NCI-H2107 treated with DMSO at 0.1 percent for 48 hours (cell line): ENCODE measurements at regions not wholly inside any gene's neighbourhood (a gene's known extent, or its start where the extent isn't known, plus 50 kb on each side); places are given as distances from the start of the nearest gene placed in this dataset.
"Not testable (repeated sequence)": the region's sequence is repeated elsewhere in the genome, so short reads cannot be mapped to it uniquely, and the experiment has no call there.

ENCODE experiments used
- DNase-seq: peaks from one replicate; lab custom pipeline; 2025; ENCODE audit not compliant: unreplicated experiment; lab: John Stamatoyannopoulos, UW

DNA sequence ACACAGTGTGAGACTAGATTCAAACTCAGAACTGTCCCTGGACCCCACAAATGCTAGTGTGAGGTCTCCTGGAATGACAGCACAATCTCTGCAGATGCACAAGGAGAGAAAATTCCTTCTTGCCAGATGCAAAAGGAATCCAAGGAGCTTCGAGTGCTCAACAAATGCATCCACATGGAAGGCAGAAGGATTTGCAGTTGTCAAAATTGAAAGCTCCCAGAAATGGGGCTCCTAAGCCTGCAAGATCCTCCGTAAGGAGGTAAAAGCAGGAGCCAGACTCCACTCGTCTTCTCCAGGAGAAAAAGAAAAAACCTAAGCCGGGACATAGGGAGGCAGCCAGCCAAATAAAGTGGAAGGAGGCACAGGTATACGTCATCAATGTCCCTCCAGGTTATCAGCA lies 355.0 kb upstream of the KLHL29 start:
- no peak for DNase-seq

DNA sequence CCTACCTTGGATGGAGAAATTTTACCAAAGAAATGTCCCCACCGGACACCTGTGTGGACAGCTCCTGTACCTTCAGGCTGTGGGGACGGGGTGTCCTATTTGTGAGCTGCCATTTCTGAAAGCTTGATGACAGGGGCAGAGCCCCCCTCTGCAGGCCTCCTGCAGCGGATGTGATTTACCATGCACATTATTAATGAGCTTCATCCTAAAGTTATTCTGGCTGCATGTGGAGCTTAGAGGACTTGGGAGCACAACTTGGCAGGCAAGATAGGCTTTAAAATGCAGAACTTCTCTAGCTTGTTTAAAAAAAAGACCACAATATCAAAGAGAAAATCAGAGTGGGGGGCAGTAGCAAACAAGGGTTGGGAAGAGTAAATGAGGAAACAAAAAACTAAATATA lies 350.0 kb upstream of the KLHL29 start:
- DNase-seq: no peak

DNA sequence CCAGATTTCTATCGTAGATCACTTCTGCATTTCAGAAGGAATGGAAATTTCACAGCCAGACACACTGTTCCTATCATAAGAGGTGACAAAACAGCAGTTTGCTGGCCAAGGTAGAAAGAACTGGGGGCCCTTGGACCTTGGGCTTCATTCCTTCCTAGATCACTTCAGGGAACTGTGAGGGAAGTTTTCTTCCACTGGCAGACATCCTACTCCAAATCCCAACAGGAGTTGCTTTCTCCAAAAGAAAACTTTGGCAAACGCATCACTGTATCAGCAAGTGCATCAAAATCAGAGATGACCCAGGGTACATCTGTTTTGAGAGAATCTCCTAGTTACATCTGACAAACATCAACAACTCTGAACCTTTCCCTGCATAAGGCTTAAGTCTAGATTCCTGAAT lies 348.4 kb upstream of the KLHL29 start:
- DNase-seq: no peak

DNA sequence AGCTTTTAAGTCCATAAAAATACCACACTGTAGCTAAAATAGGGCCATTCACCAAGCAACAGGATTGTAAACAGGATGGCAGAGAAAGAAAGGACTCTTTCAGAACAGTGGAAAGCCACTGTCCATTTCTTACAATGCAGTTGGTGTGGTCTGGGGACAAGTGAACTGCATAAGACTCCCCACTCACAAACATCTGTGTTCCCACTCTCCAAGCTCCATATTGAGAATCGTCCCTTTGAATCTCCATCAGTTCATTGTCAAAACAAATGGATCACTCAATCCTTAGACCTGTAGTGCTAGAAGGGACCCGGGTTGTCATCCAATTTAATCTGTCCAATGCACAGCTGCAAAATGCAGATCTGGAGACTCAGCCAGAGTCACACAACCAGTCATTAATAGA lies 347.4 kb upstream of the KLHL29 start:
- no peak for DNase-seq

DNA sequence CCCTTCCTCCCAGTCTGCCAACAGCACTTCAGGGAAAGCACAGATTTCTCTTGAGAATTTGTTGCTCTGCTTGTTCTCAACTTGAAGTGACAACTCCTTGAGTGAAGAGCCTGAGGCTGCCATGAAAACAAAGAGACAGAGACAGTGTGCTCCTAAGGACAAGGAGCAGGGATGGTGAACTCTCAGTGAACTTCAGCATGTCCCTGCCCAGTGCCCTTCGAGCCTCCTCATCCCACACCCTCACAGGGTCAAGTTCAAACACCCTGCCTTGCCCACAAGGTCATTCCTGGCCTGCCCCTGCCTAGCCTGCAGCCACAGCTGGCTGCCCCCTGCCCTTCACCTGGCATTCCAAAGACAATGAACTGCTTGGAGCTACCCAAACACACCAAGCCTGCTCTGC lies 343.5 kb upstream of the KLHL29 start:
- DNase-seq: no peak

DNA sequence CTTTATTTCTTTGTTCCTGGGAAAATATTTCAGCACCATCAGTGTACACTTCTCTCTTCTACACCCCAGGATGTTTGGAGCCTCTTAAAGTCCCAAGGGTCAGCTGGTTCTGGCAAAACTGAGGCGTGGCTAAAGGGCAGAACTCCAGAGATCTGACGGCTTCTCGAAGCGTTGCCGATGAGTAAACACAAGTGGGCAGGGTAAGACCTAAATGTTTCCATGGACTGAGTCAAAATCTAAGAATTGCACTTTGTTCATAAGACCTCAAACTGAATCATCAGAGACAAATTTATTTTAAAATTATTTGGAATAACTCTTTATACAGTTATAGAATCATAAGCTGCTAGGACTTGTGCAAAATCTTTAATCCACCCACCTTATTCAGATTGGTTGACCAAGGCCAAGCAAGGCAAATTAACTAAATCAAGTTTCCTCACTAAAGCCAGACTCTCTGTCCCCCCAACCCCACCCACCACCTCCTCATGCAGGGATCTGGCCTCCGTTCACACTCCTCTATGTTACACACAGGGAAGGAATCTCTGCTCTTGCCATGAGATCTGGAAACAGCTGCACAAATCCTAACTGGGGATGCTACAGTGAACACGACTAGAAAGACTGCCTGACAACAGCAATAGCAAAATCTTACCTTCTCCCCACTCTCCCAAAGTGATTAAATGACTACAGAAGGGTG lies 342.6 kb upstream of the KLHL29 start:
- DNase-seq: no peak

DNA sequence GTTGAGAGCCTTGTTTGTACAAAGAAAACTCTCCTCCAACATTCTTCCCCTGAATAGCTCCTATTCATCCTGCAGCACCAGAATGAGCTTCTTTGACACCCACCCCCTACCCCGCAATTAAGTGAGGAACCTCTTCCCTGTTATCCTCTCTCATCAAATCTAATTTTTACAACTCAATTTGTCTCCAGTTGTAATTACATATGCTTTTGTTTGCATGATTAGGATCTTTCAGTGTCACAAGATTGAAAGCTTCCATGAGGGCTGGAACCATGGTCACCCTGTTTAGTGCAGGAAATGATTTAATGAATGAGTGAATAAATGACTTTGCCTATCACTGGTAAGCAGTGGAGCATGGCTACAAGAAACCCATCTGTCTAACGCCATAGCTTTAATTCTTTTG lies 334.6 kb upstream of the KLHL29 start:
- DNase-seq: no peak

DNA sequence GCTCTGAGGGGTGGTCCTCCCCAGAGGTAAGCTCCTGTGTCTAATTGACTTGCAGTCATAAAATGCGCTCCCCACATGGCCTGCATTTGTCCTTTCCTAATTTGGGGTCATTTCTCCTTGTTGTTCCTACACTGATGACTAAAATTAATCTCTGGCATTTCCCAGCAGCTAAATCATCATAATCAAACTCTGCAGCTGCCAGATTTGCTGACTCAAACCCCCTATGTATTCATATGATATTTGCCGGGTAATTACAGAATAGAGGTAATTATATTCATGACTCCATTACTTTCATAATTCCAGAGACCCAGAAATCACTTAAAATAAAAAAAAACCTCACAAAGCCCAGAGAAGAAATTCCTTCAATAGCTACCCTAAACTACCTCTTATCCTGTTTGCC lies 331.4 kb upstream of the KLHL29 start:
- DNase-seq: no peak

DNA sequence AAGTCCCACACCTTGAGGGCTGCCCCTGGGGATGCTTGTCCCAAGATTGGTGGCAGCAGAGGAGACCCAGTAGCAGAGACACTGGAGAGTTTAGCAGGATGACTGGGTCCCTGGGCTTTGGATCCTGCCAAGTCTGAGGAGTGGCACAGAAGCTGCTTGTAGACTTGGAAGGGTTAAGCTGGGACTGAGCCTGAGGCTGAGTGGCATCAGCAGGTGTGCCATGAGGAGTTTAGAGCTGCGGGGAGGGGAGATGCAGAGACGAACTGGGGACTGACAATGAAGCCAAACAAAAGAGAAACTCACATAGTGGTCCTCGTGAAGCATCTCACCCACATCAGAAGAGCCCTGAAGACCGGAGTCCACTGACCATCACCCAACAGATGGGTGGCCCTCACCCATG lies 329.7 kb upstream of the KLHL29 start:
- no peak for DNase-seq

DNA sequence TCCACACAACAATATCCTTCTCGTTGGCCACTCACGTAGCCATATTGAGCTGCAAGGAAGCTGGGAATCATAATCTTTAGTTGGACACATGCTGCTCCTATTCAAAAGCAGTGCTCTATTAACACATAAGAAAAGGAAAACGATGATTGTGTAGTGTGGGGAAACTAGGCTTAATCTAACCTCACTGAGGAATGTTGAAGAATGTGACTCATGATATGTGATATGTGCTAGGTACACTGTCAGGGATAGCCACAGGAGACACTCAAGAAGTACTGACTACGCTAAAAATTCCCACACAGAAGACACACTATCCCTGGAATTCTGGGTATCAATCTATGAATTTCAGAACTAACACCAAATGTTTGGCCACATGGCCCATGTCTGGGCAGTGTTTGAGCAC lies 328.1 kb upstream of the KLHL29 start:
- DNase-seq: not testable (repeated sequence)

DNA sequence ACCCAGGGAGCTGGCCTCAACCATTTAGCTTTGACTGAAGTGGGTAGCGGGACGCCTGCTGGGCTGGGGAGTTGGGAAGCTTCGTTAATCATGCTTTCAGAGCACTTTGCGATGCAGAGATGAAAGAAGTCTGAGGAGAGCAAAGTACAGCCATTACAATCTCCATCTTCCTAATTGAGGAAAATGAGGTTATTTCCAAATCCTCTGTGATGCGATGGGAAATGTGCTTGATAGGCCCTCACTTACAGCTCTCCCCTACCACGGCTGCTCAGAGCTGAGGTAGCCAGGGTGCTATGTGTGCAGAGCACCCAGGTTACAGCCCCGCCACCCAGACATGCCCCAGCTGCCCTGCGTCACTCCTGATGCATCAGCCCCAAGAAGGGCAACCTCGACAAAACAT lies 326.5 kb upstream of the KLHL29 start:
- no peak for DNase-seq

DNA sequence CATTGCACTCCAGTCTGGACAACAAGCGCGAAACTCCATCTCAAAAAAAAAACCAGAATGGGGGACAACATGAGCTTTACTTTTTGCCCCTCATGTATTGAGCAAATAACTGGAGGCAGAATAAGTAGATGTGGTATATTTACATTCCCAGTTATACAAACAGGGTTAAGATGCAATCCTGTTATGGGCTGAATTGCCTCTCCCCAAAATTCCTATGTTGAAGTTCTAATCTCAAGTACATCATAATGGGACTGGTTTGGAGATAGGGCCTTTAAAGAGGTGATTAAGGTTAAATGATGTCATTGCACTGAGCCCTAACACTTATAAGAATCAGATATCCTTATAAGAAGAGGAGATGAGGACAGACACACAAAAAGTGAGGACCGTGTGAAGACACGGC lies 319.8 kb upstream of the KLHL29 start:
- no peak for DNase-seq

DNA sequence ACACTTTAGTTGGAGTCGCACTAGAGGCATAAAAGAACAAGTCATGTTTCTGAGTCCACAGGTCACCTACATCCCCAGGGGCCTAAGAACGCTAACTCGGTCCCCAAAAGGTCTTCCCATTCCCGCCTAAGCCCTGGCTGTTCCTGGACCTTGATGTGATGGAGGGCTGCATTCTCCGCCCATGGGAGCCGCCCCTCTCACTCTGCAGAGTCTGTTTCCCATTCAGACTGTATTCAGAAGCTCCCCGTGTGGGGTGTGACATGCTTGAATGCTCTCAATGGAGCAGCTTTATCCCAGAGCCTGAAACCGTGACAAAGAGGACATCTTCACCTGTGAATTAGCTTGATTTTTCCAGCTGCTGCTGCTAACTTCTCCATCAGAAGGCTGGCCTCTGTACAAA lies 319.0 kb upstream of the KLHL29 start:
- no peak for DNase-seq

DNA sequence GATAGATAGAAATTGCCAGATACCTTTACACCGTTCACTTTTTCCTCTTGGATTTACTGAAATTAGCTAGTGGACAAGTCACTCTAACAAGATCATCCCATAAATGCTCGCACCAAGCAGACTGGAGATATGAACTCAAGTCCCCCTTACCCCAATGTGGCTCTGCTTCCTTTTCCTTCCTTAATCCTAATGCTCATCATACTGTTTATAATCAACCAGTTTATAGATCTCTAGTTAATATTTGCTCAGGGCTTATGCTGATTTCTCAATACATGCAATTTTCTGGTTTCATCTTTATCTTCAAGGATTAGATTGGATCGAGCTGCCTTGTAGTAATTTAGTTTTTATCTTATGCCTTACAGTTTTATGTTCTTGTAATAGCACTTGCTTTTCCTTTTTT lies 318.3 kb upstream of the KLHL29 start:
- no peak for DNase-seq

DNA sequence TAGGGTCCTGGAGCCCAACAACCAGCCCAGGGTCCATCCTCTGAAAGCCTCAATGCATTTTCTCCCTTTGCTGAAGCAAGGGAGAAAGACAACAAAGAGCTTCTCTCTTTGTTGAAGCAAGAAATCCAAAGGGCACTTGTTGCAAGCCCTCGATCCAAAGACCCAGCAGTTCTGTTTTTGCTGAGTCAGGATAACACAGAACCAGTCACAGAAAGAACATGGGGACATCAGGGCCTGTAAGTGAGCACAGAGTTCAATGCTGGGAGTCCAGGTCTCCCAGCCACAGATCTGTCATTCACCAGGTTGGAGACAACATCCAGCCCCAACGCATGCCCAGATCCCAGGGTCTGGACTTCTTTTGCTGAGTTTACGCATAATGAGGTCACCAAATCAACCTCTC lies 315.8 kb upstream of the KLHL29 start:
- DNase-seq: no peak

DNA sequence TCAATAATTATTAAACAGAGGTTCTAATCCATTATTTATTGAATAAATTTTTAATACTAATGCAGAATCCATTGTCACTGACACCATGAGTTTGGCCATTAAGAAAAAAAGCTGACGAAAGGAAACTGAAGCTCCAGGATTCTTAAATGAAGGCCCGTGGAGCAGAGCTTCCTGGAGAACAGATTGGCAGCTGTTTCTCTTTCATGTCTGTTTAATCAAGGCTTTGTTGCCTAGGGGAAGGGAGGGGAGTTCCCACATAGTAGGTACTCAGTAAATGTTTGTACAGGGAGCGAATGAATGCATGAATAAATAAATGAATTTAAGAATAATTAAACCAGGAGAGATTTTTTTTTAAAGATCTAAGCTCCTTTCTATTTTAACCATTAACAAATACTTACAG lies 315.1 kb upstream of the KLHL29 start:
- DNase-seq: no peak

DNA sequence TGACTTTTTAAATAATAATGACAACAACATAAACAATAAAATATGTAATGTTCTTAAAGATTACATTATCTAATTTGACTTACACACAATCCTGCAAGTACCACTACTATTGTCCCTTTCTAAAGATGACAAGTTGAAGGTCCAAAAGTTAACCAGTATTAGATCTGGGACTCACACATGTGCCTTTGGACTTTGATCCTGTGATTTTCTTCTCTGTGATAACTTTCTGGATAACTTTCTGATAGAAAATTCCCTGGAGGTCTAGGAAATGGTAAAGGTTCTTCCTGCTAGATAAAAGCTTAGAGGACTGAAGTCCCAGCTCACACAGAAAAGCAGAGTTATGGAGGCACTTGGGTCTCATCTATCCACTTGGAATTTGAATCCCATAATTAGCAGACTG lies 311.9 kb upstream of the KLHL29 start:
- DNase-seq: no peak

DNA sequence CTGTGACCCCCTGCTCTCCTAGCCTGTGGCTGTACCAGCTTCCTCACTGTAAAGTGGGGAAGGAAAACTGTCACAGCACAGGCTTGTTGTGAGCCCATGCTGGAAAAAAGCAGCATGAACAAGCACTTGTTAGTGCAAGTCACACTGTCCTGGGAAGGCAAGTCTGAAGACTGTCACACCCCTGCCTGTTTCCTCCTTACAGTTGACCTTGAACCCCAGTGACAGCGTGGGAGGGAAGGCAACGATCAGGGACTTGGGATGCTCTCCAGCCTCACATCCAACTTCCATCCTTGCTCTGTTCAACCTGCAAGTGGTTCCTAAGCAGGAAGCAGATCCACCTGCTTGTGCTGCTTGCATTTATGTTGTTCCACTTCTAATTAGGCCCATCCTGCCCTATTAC lies 311.3 kb upstream of the KLHL29 start:
- DNase-seq: no peak

DNA sequence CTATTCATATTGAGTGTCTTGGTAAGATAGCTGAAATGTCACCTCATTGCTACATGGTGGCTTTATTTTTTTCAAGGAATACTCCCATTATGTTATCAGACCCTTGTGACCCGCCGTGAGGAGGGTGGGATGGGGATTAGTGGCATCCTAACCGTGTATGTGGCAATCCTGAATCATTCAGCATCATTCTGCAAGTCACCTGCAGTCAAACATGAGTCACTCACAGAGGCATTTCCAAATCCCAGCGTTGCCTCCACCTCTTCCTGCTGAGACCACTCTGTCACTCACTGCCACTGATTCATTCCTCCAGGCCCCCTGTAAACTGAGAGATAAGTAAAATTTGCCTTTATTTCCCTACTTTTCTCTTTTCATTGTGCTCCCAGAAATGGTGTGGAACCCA lies 307.4 kb upstream of the KLHL29 start:
- DNase-seq: no peak

DNA sequence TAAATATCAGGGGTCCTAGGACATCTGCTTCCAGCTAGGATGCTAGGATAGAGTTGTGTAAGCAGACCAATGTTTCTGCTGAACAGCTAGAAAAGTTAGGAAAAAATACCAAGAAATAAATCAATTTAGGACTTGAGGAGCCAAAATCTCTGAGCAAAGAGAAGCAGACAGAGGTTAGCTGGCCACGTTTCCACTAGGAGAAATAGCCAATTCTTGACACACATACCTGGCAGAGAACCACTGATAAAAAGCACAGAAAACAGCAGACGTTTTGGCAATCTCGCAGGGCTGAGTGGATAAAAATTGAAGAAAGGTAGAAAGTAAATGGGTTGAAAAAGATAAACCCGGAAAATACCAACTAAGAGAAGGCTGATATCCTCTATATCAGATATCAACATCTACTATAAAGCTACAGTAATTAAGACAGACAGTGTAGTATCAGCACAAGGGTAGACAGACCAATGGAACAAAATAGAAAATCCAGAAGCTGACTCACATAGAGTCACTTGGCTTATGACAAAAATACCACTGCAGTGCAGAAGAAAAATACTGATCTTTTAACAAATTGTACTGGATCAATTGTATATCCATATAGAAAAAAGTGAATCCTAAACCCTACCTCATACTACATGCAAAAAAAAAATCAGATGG lies 306.1 kb upstream of the KLHL29 start:
- DNase-seq: no peak

DNA sequence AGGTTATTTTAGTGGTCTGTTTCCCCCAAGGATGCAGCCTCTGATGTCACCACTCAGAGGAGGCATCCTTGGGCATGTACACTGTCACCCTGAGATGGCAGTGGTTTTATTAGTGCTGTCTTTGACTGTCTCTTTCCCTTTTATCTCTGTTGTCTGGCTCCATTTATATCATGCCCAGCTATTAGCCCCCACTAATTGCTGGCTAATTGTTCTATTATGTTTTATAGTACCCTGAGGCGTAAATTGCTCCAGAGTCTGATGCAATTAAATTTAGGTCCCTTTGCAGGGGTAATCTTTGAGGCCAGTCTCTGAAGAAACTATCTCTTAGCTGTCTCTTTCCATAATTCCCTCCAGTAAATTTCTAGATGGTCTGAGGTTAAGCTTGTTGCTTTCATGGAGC lies 301.0 kb upstream of the KLHL29 start:
- no peak for DNase-seq

DNA sequence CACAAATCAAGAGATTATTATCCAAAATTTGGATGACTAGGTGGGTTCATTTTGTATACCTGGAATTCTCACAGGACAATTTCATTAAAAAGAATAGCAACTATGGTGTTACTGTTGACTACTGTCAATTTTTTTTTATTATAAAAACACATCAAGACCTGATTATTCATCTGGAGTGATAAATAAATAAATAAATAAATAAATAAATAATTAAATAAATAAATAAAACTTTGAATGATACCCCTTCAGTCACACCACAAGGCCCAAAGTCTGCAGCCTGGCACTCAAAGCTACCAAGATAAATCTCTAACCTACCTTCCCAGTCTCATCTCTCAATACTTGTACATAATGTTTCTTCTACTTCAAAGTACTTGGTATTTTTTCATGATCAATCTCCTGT lies 294.0 kb upstream of the KLHL29 start:
- DNase-seq: no peak

DNA sequence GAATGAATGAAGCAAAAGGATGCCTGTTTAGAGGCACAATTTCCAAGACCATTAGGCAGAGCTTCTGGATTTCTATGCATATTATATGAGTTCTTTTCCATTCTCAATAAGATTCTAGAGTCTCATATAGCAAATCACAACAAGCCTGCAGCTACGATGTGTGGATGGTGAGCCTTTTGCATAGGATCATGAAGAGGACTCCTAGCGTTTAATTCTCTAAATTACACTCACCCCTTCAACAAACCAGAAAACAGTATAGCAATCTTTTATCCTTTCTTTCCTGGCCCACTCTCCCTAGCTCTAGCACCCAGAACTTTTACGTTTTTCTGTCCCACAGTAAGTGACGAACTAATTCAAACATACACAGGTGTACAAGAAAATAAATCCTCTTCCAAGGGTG lies 293.1 kb upstream of the KLHL29 start:
- no peak for DNase-seq
